IPS-15b (cell line): ENCODE measurements at regions not wholly inside any gene's neighbourhood (a gene's known extent, or its start where the extent isn't known, plus 50 kb on each side); places are given as distances from the start of the nearest gene placed in this dataset.

Experiments
- H3K27me3 ChIP-seq: one replicate; pipeline ENCODE4 v1.6.1; 2013; ENCODE audit warnings: low read length; ENCODE audit not compliant: control insufficient read depth, insufficient read depth
- H3K36me3 ChIP-seq: one replicate; pipeline ENCODE4 v1.6.1; 2013; ENCODE audit warnings: low read length; ENCODE audit not compliant: control insufficient read depth, insufficient read depth
- H3K4me1 ChIP-seq: one replicate; pipeline ENCODE4 v1.6.1; 2013; ENCODE audit warnings: mild to moderate bottlenecking, low read length; ENCODE audit not compliant: control insufficient read depth, insufficient read depth
- H3K4me3 ChIP-seq: one replicate; pipeline ENCODE4 v1.5.1; 2013; ENCODE audit warnings: low read depth, low read length
- H3K9ac ChIP-seq: one replicate; pipeline ENCODE4 v1.6.1; 2013; ENCODE audit warnings: low read depth, mild to moderate bottlenecking, low read length
- H3K9me3 ChIP-seq: one replicate; pipeline ENCODE4 v1.6.1; 2013; ENCODE audit warnings: mild to moderate bottlenecking, low read length; ENCODE audit not compliant: control insufficient read depth, insufficient read depth

DNA sequence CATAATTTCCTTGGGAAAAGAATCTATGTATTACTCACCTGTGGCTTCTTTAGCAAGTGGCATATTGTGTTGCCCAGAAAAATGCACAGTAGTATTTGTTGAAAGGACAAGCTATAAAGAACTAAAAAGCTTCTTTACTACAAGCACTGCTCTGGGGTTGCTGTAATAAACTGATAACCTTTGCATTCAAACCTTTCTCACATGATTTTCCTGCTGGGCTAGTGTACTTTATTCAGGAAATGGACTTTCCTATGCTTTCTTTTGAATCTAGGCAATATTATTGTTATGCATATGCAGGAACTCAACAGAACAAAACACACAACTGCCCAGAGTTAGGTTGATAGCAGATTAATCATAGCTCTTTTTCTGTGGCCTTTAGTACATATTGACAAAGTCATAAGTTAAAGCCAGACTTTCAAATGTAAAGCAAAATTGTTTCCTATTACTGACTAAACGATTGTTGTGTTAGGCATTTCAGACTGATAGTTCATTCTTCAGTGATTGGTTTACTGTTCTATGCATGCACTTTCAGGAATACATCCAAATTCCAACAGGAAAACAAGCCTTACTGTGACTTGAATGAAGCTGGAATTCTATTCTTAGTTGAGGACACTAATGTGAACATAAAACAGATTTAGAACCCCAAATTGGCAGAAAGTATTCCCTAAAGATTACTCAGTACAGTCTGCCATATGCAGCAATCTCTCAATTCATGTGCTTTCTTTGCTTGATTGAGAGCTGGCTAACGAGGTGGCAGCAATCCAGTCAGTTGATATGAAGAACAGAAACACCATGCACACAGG, 564.3 kb upstream of the NEGR1 start:
- peaks cover 10% of the 10 kb centered on the region for H3K4me1 ChIP-seq
- no peak overlapping the region for H3K9ac ChIP-seq
- no peak overlapping the region for H3K4me3 ChIP-seq
- H3K36me3 ChIP-seq, result no peaks in the 10 kb centered on the region
- no peaks in the 10 kb centered on the region for H3K9me3 ChIP-seq
- H3K27me3 ChIP-seq, result no peaks in the 10 kb centered on the region

DNA sequence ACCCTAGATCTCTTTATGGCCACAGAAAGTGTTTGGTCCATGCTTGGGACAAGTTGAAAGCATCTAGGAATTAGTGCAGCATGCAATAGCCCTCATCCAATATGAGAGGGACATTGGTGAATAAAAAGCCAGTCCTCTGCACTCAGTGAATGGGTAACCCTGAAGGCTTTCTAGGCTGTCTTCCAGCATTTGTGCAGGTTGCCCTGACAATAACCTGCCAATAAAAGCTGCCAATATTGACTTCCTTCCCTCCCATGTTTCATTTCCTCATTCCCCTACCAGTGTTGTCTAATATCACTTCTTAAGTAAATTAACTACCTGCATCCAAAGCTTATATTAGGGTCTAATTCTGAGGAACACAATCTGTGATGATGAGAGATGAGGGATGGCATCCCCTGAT, 563.6 kb upstream of the NEGR1 start:
- Histone ChIP-seq H3K36me3 (no peaks in the 10 kb centered on the region), H3K4me1 (peaks cover 10% of the 10 kb centered on the region), H3K9me3 (no peaks in the 10 kb centered on the region), H3K4me3 (no peak overlapping the region), H3K9ac (no peak overlapping the region), H3K27me3 (no peaks in the 10 kb centered on the region)

DNA sequence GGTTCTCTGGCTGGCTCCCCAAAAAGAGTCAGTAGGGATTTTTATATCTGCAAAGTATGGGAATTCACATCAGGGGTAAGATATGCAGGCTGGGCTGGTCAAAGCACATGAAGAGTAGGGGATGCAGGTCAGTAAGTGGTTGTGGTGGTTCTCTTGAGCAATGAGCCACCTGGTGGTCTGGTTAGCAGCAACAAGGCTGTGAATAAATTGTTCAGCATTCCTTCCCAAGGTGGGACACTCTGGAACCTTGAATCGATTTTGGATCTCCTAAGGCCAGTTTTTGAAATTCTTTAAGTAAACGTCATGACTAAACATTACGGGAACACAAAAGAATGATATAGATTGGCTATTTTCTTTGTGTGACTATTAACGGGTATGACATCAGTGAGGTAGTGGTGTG, 563.0 kb upstream of the NEGR1 start:
- no peaks in the 10 kb centered on the region for H3K27me3 ChIP-seq
- H3K36me3 ChIP-seq, result no peaks in the 10 kb centered on the region
- no peak overlapping the region for H3K9ac ChIP-seq
- H3K4me1 ChIP-seq, result peaks cover 10% of the 10 kb centered on the region
- no peak overlapping the region for H3K4me3 ChIP-seq
- H3K9me3 ChIP-seq, result no peaks in the 10 kb centered on the region

DNA sequence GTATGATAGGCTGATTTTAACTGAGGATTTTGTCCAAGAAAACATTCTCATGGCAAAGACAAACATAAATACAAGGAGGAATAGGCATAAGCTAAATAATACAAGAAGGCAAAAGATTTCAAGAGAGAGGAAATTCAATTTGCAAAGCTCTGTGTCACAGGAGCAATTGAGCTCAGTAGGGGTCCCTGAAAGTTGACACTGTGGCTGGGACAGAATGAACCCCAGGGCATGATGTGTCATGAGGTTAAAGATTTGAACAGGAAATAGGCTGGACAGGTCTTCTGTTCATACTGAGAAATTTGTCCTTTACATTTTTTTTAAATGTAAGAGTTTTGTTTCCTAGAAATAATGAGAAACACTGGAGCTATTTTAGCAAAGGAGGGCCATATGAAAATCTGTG, 555.4 kb upstream of the NEGR1 start:
- H3K36me3 ChIP-seq, result no peaks in the 10 kb centered on the region
- H3K4me1 ChIP-seq, result peaks cover 2% of the 10 kb centered on the region
- H3K27me3 ChIP-seq, result no peaks in the 10 kb centered on the region
- no peak overlapping the region for H3K4me3 ChIP-seq
- H3K9me3 ChIP-seq, result no peaks in the 10 kb centered on the region
- H3K9ac ChIP-seq, result no peak overlapping the region

DNA sequence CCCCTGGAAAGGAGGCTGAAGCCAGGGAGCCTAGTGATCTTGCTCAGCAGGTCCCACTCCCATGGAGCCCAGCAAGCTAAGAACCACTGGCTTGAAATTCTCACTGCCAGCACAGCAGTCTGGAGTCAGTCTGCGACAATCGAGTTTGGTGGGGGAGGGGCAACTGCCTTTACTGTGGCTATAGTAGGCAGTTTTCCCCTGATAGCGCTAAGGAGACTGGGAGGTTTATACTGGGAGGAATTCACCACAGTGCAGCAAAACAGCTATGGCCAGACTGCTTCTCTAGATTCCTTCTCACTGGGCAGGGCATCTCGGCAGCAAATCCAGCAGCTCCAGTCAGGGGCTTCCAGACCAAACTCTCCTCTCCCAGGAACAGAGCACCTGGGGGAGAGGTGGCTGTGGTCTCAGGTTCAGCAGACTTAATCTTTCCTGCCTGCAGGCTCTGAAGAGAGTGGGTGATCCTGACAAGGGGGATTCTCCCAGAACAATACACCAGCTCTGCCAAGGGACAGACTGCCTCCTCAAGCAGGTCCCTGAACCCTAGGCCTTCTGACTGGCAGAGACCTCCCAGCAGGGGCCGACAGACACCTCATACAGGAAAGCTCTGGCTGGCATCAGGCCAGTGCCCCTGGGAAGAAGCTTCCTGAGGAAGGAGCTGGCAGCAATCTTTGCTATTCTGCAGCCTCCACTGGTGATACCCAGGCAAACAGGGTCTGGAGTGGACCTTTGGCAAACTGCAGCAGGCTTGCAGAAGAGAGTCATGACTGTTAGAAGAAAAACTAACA, 548.5 kb upstream of the NEGR1 start:
- Histone ChIP-seq H3K4me1 (peaks cover 7% of the 10 kb centered on the region), H3K36me3 (no peaks in the 10 kb centered on the region), H3K27me3 (no peaks in the 10 kb centered on the region), H3K9ac (no peak overlapping the region), H3K9me3 (no peaks in the 10 kb centered on the region), H3K4me3 (no peak overlapping the region)

DNA sequence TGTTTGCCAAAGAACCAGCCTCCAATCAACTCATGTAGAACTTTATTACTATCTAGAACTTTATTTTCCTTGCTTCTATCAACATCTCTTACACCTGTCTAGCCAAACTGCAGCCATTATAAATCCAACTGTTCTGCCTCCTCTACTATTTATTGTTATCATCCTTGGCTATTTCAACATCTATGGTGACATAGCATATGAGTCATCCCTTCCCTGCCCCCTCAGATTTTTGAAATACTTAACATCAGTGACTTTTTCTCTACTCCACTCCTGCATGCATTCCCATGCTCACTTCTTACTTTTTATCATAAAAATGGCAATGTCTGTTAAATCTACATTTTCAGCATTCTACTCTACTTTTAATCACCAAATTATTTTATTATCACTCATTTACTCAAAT, 544.9 kb upstream of the NEGR1 start:
- peaks cover 7% of the 10 kb centered on the region for H3K4me1 ChIP-seq
- H3K9ac ChIP-seq, result no peak overlapping the region
- H3K4me3 ChIP-seq, result no peak overlapping the region
- no peaks in the 10 kb centered on the region for H3K27me3 ChIP-seq
- no peaks in the 10 kb centered on the region for H3K36me3 ChIP-seq
- H3K9me3 ChIP-seq, result no peaks in the 10 kb centered on the region

DNA sequence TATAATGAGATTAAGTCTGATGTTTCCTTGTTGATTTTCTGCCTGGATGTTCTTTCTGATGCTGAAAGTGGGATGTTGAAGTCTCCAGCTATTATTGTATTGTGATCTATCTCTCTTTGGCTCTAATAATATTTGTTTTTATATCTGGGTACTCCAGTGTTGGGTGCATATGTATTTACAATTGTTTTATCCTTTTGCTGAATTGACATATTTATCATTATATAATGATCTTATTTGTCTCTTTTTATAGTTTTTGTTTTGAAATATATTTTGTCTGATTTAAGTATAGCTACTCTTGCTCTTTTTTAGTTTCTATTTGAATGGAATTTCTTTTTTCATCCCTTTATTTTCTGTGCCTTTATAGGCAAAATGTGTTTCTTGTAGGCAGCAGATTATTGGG, 522.2 kb upstream of the NEGR1 start:
- H3K4me1 ChIP-seq, result no peaks in the 10 kb centered on the region
- H3K27me3 ChIP-seq, result no peaks in the 10 kb centered on the region
- no peak overlapping the region for H3K4me3 ChIP-seq
- H3K9ac ChIP-seq, result no peak overlapping the region
- no peaks in the 10 kb centered on the region for H3K9me3 ChIP-seq
- H3K36me3 ChIP-seq, result no peaks in the 10 kb centered on the region

DNA sequence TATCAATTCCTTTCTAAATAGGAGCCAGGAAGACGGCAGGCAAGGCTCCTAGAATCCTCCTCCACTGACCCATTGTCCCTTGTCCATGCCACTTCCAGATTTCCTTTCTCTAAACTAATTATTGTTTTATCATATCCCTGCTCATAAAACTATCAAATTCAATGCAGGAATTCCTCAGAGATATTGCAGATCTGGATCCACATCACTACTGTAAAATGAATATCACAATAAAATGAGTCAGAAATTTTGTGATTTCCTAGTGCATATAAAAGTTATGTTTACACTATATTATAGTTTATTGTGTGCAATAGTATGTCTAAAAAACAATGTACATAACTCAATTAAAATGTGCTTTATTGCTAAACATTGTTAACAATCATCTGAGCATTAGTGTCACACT, 498.7 kb upstream of the NEGR1 start:
- Histone ChIP-seq H3K36me3 (no peaks in the 10 kb centered on the region), H3K9me3 (no peaks in the 10 kb centered on the region), H3K27me3 (no peaks in the 10 kb centered on the region), H3K9ac (no peak overlapping the region), H3K4me3 (no peak overlapping the region), H3K4me1 (no peaks in the 10 kb centered on the region)

DNA sequence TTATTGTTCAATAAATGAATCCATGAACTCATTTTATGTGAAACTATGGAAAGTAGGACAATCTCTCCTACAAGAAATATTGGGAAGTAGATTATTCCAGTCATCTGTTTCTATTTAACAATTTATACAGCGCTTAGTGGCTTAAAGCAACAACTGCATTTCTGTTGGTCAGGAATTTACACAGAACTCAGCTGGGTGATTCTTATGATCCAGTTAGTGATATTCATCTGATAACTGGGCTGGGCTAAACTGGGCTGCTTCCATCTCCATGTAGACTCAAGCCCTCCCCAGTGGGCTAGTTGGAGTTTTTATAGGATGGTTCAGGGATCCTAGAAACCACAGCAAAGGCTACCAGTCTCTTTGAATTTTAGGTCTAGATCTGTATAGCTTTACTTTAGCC, 497.9 kb upstream of the NEGR1 start:
- no peak overlapping the region for H3K4me3 ChIP-seq
- no peaks in the 10 kb centered on the region for H3K9me3 ChIP-seq
- H3K36me3 ChIP-seq, result no peaks in the 10 kb centered on the region
- H3K27me3 ChIP-seq, result no peaks in the 10 kb centered on the region
- no peaks in the 10 kb centered on the region for H3K4me1 ChIP-seq
- H3K9ac ChIP-seq, result no peak overlapping the region

DNA sequence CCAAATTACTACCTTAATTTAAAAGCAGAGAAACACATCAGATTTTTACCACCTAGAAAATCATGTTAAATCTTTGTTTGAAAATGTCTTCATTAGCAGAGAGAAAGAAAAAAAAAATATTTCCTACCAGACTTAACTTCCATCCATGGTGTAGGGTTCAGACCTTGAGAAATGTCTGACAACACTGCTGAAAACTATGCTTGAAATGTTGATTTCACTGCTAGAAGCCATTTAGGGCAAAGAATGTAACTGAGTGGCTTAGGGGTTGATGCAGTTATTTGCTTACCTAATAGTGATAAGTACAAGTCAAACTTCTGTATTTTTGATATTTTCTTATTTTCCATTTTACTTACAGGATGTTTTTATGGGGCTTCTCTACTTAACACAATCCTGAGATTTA, 495.6 kb upstream of the NEGR1 start:
- H3K9me3 ChIP-seq, result no peaks in the 10 kb centered on the region
- H3K4me1 ChIP-seq, result no peaks in the 10 kb centered on the region
- no peak overlapping the region for H3K4me3 ChIP-seq
- H3K36me3 ChIP-seq, result no peaks in the 10 kb centered on the region
- no peak overlapping the region for H3K9ac ChIP-seq
- H3K27me3 ChIP-seq, result no peaks in the 10 kb centered on the region

DNA sequence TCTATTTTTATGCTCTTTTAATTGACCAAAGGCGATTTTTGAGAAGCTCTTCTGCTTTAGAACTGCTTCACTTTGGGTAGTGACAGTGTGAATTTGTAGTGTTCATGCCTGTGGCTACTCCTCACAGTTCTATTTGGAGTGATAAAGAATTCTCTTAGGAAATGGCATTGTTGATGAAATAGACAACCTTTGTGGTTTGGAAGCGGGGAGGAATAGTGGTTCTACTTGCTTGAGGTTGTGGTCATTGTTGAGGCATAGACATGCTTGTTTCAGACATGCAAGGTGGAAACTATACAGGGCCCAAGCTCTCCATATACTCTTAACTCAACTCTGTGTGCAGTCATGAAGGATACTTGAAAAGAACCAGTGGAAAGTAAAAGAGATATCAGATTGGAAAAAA, 481.1 kb upstream of the NEGR1 start:
- Histone ChIP-seq H3K27me3 (no peaks in the 10 kb centered on the region), H3K36me3 (no peaks in the 10 kb centered on the region), H3K4me3 (no peak overlapping the region), H3K9me3 (no peaks in the 10 kb centered on the region), H3K9ac (no peak overlapping the region), H3K4me1 (no peaks in the 10 kb centered on the region)

DNA sequence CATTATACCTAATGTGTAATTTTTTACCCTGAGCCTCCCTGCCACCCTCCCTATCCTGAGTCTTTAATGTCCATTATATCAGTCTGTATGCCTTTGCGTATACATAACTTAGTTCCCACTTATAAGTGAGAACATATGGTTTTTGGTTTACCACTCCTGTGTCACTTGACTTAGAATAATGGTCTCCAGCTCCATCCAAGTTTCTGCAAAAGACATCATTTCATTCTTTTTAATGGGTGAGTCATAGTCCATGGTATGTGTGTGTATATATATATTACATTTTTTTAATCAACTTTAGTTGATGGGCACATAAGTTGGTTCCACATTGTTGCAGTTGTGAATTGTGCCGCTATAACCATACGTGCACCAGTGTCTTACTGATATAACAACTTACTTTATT, 477.1 kb upstream of the NEGR1 start:
- Histone ChIP-seq H3K9ac (no peak overlapping the region), H3K4me1 (no peaks in the 10 kb centered on the region), H3K36me3 (no peaks in the 10 kb centered on the region), H3K27me3 (no peaks in the 10 kb centered on the region), H3K9me3 (no peaks in the 10 kb centered on the region), H3K4me3 (no peak overlapping the region)
